ENCODE measurements at regions not wholly inside any gene's neighbourhood (a gene's known extent, or its start where the extent isn't known, plus 50 kb on each side); places are given as distances from the start of the nearest gene placed in this dataset.
A peak's percentile ranks its signal among the peaks of the same experiment; 100 is the strongest.
"Not testable (repeated sequence)": the region's sequence is repeated elsewhere in the genome, so short reads cannot be mapped to it uniquely, and the experiment has no call there.

- not testable (repeated sequence) for DNase-seq (ENCODE audit: low spot score)
These were observed 424.3 kb upstream of the ZNF337 start for GRCh38 chr20:26120920-26121319.

- DNase-seq (ENCODE audit: low spot score), result not testable (repeated sequence)
These were observed 397.8 kb upstream of the ZNF337 start for GRCh38 chr20:26094498-26094897.

GRCh38 chr20:26091921-26092320 lies 395.3 kb upstream of the ZNF337 start:
- not testable (repeated sequence) for DNase-seq (ENCODE audit: low spot score)

- DNase-seq (ENCODE audit: low spot score), result not testable (repeated sequence)
These were observed 389.5 kb upstream of the ZNF337 start for GRCh38 chr20:26086195-26086594.

GRCh38 chr20:26073972-26074371 lies 377.3 kb upstream of the ZNF337 start:
- not testable (repeated sequence) for DNase-seq (ENCODE audit: low spot score)

GRCh38 chr20:26059324-26059723 lies 362.7 kb upstream of the ZNF337 start:
- not testable (repeated sequence) for DNase-seq (ENCODE audit: low spot score)

GRCh38 chr20:26058446-26058845 lies 361.8 kb upstream of the ZNF337 start:
- DNase-seq (ENCODE audit: low spot score), result not testable (repeated sequence)

- not testable (repeated sequence) for DNase-seq (ENCODE audit: low spot score)
These were observed 360.6 kb upstream of the ZNF337 start for GRCh38 chr20:26057135-26057752.

- not testable (repeated sequence) for DNase-seq (ENCODE audit: low spot score)
These were observed 329.1 kb upstream of the ZNF337 start for GRCh38 chr20:26025792-26026191.

- not testable (repeated sequence) for DNase-seq (ENCODE audit: low spot score)
These were observed 314.3 kb upstream of the ZNF337 start for GRCh38 chr20:26010942-26011276.

GRCh38 chr20:26010224-26010941 lies 313.7 kb upstream of the ZNF337 start:
- peak; percentile 49 for DNase-seq (ENCODE audit: low spot score)

- peak; percentile 96 for DNase-seq (ENCODE audit: low spot score)
These were observed 313.0 kb upstream of the ZNF337 start for GRCh38 chr20:26009402-26010223.

- DNase-seq (ENCODE audit: low spot score), result not testable (repeated sequence)
These were observed 311.4 kb upstream of the ZNF337 start for GRCh38 chr20:26008026-26008425.

GRCh38 chr20:26006164-26006563 lies 309.5 kb upstream of the ZNF337 start:
- DNase-seq (ENCODE audit: low spot score), result not testable (repeated sequence)

GRCh38 chr20:26003959-26004358 lies 307.3 kb upstream of the ZNF337 start:
- not testable (repeated sequence) for DNase-seq (ENCODE audit: low spot score)

- not testable (repeated sequence) for DNase-seq (ENCODE audit: low spot score)
These were observed 300.9 kb upstream of the ZNF337 start for GRCh38 chr20:25997367-25998038.

- DNase-seq (ENCODE audit: low spot score), result no peak
These were observed 295.5 kb upstream of the ZNF337 start for GRCh38 chr20:25992146-25992545.

GRCh38 chr20:25991756-25992130 lies 295.1 kb upstream of the ZNF337 start:
- DNase-seq (ENCODE audit: low spot score), result no peak

GRCh38 chr20:25991051-25991755 lies 294.6 kb upstream of the ZNF337 start:
- DNase-seq (ENCODE audit: low spot score), result no peak

GRCh38 chr20:25989686-25990085 lies 293.0 kb upstream of the ZNF337 start:
- not testable (repeated sequence) for DNase-seq (ENCODE audit: low spot score)

- DNase-seq (ENCODE audit: low spot score), result no peak
These were observed 292.5 kb upstream of the ZNF337 start for GRCh38 chr20:25989196-25989595.
